GM18858 (cell line): ENCODE measurements at regions not wholly inside any gene's neighbourhood (a gene's known extent, or its start where the extent isn't known, plus 50 kb on each side); places are given as distances from the start of the nearest gene placed in this dataset.
"Not testable (repeated sequence)": the region's sequence is repeated elsewhere in the genome, so short reads cannot be mapped to it uniquely, and the experiment has no call there.

Experiments used
- ATAC-seq: cut with Tn5 transposase; IDR thresholded peaks from one replicate; pipeline ENCODE4 v1.9.1; 2021; ENCODE audit not compliant: unreplicated experiment

DNA sequence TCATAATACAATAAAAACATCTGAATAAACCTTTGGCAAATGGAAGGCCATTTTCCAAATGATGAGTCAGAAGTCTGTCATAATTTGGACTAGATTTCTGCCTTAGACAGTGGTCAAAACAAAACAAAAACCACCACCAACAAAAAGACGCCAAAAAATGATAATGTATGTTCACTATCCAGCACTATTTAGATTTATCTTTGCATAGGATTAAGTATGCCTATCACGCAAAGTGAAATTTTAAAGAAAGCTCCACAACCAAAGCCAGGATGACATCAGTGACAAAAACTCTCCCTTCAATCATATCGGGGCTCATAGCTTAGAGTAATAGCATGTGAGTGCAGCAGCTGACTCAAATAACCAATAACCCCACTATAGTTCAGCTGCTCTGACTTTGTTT lies 201.9 kb downstream of the MOXD1 start:
- no peak for ATAC-seq

DNA sequence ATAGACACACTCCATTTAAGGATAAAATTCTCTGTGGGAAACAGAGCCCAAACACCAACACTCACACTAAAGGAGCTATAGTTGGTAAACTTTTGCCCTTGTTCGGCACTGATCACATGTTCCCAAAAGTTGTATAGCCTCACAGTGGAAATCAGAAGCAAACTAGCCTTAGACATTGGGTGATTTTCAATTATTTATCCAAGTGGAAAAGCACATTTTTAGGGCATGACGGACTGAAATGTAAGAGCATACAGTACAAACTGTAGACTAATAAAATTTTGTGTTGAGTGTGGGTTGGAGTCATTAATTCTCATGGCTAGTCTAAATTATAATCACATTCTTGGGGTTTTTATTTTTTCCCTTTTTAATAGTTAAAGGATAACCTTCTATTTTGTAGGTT lies 202.4 kb downstream of the MOXD1 start:
- ATAC-seq = no peak

DNA sequence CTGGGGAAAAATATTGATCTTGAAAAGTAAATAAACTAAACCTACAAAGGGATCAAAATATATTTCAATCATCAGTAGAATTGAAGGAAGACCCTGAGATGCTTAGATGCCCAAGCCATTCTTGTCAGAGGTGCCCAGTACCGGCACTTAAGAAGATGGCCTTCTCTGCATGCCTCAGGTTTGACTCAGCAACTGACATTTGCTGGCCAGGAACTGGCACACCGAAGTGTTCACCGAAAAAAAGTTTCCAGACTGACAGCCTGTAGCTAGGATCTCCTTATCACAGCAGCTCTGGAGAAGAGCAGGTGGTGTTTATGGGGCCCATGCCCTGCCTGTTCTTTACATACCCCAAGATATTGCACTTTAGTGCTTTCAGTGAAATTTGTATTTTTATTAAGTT lies 203.2 kb downstream of the MOXD1 start:
- ATAC-seq = no peak

DNA sequence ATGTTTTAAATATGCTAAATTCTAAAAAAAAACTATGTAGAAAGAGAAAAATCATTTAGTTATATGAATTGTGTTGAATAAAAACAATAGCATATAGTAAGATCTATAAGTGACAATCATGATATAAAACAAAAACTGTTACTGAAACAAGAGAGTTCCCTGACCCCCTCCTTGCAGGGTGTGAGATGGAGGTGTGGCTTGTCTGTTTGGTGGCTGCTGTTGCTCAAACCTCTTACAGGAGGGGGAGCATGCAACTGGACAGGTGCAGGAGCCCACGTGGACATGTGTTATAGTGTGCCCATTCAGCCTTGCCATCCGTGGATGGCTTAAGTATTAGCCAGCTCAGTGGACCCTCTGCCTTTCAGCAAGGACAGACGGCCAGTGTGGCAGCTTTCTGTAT lies 206.7 kb downstream of the MOXD1 start:
- ATAC-seq = no peak

DNA sequence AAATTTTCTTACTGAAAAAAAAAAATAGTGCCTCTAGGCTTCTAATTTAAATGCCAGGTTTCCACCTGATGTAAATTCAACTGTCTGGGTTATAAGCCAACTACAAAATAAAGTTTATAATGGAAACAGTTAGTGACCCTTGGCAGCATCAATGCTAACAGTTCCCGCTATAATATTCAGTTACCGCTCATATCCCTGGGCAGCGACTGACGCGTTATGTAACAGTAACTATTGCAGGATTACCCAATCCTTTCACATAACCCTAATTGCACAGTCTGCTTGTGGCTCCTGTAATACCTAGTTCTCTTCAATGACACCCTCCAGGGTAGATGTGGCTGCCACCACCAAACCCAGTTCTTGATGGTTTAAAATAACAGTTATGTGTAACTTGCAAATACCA lies 208.6 kb downstream of the MOXD1 start:
- no peak for ATAC-seq

DNA sequence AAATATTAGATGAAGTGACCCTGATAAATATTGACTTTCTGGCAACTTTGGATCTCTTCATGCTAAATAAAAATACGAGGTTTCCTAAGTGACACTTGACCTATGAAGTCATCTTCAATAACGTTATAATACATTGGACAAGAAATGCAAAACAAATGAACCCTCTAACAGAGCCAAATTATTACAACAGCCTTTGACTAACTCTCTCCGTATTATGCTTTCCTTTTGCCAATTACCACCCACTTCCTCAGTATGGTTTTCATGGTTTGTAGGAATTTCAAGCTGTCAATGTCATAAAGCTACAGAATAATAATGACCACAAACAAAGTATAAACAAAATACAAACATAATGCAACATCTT lies 210.5 kb downstream of the MOXD1 start:
- ATAC-seq = peak; percentile 20

DNA sequence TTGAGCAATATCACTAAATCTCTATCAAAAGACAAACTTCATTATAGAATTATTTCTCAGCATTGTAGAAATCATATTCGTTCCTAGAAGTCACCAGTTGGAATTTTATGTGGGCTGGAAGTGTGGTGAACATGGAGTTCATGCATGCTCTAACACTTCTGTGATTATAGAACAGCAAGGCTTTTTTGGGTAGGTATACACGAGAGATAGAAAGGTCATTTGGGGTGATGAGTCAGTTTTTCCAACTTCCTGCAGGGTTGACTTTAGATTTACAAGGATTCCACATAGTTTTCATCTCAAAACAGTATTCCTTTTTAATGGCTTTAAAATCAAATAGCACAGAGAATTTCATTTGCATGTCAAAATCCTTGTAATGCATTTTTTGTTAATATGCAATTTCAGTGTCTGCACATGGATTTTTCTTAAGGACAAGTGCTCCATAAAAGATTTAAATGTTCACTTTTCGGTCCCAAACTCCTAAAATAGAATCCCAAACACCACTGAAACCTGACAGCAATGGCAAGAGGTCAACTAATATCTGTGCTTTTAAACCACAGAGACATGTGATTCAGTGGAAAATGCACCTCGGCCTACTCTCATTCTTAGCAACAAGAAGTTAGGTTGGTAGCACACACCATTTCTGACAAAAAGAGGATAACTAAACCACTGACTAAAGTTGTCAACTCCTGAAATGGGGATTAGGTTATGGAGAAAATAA lies 211.0 kb downstream of the MOXD1 start:
- peak; percentile 85 for ATAC-seq

DNA sequence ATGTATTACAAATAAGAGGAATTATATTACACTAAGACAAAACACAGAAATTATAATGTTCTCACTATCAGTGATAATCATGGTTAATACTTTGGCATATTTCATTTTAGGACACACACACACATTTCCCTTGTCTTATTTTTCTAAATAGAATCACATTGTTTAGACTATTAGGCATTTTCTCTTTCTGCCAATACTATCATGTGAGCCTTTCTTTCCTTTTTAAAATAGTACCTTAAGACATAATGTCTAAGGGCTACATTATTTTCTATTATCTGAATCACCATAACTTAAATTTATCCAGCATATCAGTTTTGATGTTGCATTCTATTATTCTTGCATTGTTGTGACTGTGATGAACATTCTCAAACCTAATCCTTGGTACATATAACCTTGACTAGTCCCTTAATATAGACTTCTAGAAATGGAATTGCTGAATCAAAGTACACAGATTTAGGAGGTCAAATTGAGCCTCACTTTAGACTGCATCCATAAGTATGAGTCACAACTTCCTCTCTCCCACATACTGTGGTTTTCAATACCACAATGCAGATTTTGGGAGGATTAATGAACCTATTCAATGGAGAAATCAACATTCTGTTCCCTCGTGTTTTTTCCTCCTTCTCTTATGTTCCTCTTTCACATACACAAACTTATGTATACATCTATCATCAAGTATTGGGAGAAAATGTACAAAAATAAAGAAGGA lies 212.6 kb downstream of the MOXD1 start:
- no peak for ATAC-seq

DNA sequence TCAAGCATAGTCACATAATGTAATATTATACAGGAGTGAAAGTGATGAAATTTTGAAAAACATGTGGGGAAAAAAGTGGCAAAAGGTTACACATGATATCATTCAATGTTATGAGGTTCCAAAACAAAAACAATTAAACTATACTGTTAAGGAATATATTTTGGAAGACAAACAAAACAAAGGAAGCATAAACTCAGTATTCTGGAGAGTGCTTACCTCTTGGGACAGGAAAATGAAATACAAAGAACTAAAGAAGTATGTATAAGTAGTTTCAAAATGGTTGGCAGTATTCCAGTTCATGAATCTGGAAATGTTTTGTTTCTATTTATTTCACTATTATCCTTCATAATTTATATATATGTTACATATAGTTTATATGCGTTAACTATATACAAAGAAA lies 213.5 kb downstream of the MOXD1 start:
- no peak for ATAC-seq

DNA sequence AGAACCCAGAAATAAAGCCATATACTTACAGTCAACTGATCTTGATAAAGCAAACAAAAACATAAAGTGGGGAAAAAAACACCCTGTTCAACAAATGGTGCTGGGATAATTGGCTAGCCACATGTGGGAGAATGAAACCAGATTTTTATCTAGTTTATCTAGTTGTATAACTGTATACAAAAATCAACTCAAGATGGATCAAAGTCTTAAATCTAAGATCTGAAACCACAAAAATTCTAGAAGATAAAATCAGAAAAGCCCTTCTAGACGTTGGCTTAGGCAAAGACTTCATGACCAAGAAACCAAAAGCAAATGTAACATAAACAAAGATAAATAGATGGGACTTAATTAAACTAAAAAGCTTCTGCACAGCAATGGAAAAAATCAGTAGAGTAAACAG lies 216.3 kb downstream of the MOXD1 start:
- ATAC-seq = not testable (repeated sequence)

DNA sequence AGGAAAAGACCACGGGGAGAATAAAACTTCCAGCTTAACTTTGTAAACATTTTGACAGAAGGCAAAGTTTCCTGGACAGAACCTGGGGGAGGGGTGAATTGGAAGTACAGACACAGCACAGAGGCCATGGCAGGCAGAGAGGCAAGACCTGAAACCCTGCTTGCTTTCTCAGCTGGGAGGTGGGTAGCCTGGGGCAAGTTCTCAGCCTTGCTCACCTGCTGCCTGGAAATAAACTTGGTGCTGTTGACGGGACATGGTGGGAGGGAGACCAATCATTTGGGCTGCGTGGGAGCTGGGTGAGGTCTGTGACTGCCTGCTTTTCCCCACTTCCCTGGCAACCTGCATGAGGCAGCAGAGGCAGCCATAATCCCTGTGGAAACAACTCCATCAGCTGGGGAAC lies 221.3 kb downstream of the MOXD1 start:
- no peak for ATAC-seq

DNA sequence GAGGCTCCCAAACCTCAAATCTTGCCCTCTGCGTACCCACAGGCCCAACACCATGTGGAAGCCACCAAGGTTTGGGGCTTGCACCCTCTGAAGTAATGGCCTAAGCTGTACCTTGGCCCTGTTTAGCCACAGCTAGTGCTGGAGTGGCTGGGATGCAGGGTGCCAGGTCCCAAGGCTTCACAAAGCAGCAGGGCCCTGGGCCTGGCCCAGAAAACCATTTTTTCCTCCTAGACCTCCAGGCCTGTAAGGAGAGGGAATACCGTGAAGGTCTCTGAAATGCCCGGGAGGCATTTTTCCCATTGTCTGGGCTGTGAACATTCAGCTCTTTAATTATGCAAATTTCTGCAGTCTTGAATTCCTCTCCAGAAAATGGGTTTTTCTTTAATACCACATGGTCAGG lies 223.7 kb upstream of the CCN2 start:
- ATAC-seq = no peak

DNA sequence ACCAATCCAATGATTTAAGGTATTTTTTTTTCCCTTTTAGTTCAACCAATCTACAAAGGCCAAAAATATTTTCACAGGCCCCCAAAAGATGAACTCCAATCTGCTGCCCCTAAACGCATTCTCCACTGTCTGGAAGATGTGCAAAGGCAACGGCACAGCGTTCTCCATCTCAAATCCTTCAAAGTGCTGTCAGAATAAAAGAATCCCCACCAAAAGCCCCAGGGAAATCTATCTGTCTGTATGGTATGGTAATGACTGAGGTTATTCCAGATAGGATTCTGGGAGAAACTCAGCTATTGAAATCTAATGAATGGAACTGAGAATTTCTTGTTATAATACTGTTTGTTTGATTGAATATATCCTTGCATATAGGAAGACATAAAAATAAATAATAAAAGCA lies 217.8 kb upstream of the CCN2 start:
- ATAC-seq = no peak

DNA sequence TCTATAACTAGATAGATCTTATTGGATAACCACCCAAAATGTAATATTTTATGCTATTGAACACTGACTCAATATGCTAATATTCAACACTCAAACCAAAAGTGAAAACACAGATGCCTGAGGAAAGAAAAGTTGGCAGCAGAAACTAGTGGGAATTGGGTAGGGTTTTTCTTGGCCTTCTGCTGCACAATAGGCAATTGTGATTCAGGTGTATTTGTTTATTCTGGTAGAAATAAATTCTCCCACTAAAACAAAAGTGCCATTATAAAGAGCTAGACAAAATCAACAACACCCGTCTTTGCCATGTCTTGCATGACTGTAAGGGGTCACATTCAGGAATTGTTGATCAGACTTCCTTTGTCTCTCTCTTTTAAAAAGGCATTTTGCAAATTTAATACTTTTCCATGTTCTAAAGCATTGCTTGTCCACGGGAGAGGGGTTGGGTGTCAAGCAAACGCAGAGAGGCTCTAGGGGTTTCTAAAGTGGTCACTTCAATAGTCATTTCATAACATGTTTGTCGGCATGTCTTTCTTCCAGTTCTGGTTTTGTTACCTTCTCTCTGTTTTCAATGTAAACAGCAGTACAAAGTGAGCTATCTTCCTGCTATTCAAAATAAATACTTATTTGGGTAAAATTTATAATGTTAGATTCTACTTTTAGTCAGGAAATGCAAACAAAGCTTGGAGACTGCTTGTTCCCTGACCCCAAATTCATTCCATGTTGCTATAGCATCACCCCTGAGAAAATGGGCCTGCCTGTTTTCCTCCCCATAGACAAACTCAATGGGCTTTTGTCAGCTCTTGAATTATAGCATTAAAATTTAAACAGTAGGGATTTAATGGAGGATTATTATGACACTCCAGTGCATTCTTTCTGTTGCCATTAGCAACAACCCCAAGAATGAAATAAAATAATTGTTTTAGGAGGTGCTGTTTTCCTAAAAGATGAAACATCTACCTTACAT lies 217.0 kb upstream of the CCN2 start:
- ATAC-seq = no peak

DNA sequence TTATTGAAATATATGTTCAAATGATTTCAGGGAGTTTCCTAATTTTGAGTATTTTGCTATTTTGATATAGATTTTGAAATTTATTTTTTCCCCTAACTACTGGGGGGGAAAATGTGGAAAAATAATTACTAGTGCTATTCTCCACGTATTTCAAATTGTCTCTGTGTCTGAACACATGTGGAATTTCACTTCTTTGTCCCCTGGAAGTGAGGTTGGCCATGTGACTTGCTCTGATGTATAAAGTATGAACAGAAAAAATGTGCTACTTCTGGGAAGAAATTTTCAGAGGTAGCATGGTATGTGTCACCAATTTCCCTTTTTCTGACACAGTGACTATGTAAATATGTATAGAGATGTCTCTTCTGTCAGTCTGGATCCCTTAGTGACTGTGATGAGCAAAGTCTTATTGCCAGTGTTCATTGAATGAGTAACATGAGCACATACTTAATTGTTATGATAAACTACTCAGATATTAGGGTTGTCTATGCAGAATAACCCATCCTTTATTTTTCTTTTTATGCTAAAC lies 215.4 kb upstream of the CCN2 start:
- ATAC-seq = no peak

DNA sequence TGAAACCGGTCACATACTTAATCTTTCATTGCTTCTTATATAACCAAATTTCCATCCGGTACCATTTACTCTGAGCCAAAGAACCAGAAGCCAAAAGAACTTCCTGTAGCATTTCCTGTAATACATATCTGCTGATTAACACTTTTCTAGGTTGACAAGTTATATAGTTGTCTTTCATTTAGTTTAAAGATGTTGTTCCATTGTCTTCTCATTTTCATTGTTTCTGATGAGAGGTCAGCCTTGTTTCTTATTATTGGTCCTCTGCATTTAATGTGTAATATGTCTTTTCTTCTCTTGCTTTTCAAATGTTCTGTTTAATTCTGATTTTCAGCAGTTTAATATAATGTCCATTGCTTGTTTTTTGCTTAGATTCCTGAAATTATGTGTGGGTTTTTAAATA lies 214.5 kb upstream of the CCN2 start:
- no peak for ATAC-seq

DNA sequence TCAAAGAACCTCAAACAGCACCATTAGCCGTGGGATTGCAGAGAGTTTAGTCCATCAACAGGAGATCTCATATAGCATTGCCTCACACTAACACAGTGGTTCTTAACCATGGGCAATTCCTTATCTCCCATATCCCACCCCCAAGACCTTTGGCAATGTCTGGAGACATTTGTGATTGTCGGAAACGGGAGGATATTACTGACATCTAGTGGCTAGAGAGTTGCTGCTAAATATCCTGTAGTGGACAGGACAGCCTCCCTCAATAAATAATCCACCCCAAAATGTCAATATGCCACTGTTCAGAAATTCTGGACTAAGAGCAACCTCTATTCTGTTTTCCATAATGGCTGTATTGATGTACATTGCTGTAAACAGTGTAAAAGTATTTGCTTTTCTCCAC lies 210.1 kb upstream of the CCN2 start:
- ATAC-seq = no peak

DNA sequence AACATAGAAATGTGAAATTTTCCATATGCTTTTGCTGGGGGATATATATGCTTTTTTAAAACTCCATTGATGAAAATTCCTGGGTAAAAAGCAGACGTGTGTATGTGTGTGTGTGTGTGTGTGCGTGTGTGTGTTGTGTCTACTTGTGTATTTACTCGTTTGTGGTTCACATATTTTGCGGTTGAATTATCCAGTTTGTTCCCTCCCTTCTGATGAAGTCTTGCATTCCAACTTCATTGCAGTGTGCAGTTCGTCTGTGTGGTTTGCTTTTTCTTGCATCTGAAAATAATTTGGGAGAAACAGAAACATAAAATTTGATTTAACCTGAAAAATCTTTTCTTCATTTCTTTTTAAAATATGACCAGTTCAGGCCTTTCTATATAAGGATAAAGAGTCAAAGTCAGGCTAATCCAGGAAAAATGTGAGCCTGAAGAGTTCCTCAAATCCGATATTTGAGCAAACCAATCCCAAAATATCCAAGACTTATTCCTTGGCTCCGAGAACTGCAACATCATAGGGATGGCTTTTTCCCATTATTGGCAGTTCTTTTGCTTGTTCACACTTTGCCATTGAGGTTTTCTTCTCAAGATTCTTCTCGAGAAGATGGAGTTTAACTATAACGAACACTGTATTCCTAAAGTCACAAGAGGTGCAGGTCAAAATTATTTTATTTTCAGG lies 202.2 kb upstream of the CCN2 start:
- no peak for ATAC-seq

DNA sequence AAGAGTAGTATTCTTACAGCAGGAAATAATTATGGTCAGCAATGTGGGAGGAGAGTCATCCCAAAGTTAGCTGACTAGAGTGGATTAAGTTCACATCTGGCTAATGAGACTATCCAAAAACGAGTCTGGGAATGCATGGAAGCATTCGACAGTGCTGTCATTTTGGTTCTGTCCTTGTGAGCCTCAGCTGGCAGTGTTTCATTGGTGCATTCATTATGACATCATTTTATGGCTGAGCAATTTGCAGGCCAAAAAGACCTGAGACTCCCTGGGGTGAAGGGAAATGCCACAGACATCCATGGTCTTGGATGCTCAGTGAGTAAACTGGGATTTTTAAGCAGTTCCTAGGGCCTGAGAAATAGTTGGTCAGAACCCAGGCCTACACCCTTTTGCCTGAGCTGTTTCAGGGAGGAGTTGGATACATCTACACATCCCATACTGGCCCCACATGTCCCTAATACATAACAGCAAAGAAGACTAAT lies 196.4 kb upstream of the CCN2 start:
- ATAC-seq = no peak

DNA sequence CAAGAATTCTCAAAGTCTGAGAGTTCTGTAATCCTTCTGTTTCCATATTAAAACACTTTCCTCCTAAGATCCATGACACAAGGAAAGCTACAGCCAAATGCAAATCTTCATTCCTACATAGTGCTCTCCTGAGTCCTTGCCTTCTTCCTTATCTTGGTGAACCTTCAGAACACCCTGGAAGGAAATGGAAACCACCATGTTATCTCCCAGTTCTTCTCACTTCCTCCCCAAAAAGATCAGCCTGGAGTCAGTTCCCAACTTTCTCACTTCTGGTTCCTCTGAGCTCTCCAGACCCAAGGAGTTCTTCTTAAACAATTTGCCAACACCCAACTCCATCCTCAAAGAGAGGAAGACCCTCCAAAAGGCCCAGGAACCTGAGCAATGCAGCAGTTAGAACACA lies 193.3 kb upstream of the CCN2 start:
- no peak for ATAC-seq

DNA sequence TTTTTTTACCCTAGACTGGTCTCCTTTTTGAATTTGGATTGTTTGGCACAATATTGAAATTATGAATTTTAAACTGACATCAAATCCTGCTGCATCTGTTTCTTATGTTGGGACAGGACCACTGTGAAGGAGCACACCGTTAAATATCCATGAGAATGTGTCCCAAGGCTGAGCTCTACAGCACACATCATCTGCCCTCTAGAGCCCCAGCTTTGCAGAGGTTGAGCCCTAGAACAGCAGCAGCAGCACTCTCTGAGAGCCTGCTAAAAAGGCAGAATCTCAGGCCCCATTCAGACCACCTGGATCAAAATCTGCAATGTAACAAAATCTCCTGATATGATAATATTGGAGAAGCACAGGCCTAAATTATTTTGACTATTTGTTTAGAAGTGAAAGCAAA lies 192.1 kb upstream of the CCN2 start:
- ATAC-seq = no peak
